H9 (cell line): ENCODE measurements at regions not wholly inside any gene's neighbourhood (a gene's known extent, or its start where the extent isn't known, plus 50 kb on each side); places are given as distances from the start of the nearest gene placed in this dataset.

Experiments
- DNase-seq: peaks from one replicate; pipeline ENCODE4 v3.0.0-alpha.2; 2017
- H2AFZ ChIP-seq: one replicate; pipeline ENCODE4 v1.6.1; 2013; ENCODE audit warnings: mild to moderate bottlenecking, low read length, control low read depth, moderate library complexity
- H2AK5ac ChIP-seq: 2 replicates; pipeline ENCODE4 v1.6.1; 2013; ENCODE audit warnings: low read length, control low read depth, mixed read lengths; ENCODE audit not compliant: insufficient read length
- H2BK120ac ChIP-seq: one replicate; pipeline ENCODE4 v1.6.1; 2013; ENCODE audit warnings: low read depth, mild to moderate bottlenecking, low read length, control low read depth, inconsistent platforms; ENCODE audit not compliant: poor library complexity, severe bottlenecking
- H2BK12ac ChIP-seq: 2 replicates; pipeline ENCODE4 v1.6.1; 2013; ENCODE audit warnings: low read length, control low read depth, mixed read lengths, low read depth; ENCODE audit not compliant: insufficient read length
- H2BK15ac ChIP-seq: 2 replicates; pipeline ENCODE4 v1.6.1; 2013; ENCODE audit warnings: low read depth, low read length, control low read depth
- H2BK20ac ChIP-seq: one replicate; pipeline ENCODE4 v1.6.1; 2013; ENCODE audit warnings: low read depth, mild to moderate bottlenecking, low read length, control low read depth, inconsistent platforms; ENCODE audit not compliant: poor library complexity, severe bottlenecking
- H2BK5ac ChIP-seq: 2 replicates; pipeline ENCODE4 v1.6.1; 2013; ENCODE audit warnings: low read length, control low read depth, mixed read lengths; ENCODE audit not compliant: insufficient read length
- H3K14ac ChIP-seq: 2 replicates; pipeline ENCODE4 v1.6.1; 2013; ENCODE audit warnings: low read length, control low read depth; ENCODE audit not compliant: insufficient read depth
- H3K18ac ChIP-seq: 2 replicates; pipeline ENCODE4 v1.6.1; 2013; ENCODE audit warnings: low read depth, mild to moderate bottlenecking, mixed read lengths, low read length, control low read depth; ENCODE audit not compliant: insufficient read length
- H3K23ac ChIP-seq: 2 replicates; pipeline ENCODE4 v1.6.1; 2013; ENCODE audit warnings: low read length, control low read depth, mixed read lengths, low read depth; ENCODE audit not compliant: insufficient read length
- H3K23me2 ChIP-seq: 2 replicates; pipeline ENCODE4 v1.6.1; 2013; ENCODE audit warnings: low read depth, mild to moderate bottlenecking, mixed read lengths, low read length, control low read depth; ENCODE audit not compliant: insufficient read length, poor library complexity, severe bottlenecking
- H3K27ac ChIP-seq: 2 replicates; pipeline ENCODE4 v1.5.1; 2013; ENCODE audit warnings: low read length, control low read depth, mixed read lengths, low read depth; ENCODE audit not compliant: insufficient read length
- H3K27me3 ChIP-seq: 2 replicates; pipeline ENCODE4 v1.6.1; 2013; ENCODE audit warnings: low read length, control low read depth, inconsistent platforms; ENCODE audit not compliant: insufficient read depth
- H3K4ac ChIP-seq: 2 replicates; pipeline ENCODE4 v1.6.1; 2013; ENCODE audit warnings: low read depth, mild to moderate bottlenecking, control low read depth, inconsistent platforms, low read length, moderate library complexity
- H3K4me1 ChIP-seq: 2 replicates; pipeline ENCODE4 v1.6.1; 2013; ENCODE audit warnings: low read length, control low read depth, inconsistent platforms; ENCODE audit not compliant: insufficient read depth
- H3K4me2 ChIP-seq: 2 replicates; pipeline ENCODE4 v1.6.1; 2013; ENCODE audit warnings: low read length, control low read depth, mixed read lengths; ENCODE audit not compliant: insufficient read length, insufficient read depth
- H3K56ac ChIP-seq: 2 replicates; pipeline ENCODE4 v1.6.1; 2013; ENCODE audit warnings: low read depth, mild to moderate bottlenecking, mixed read lengths, low read length, control low read depth; ENCODE audit not compliant: insufficient read length
- H3K79me1 ChIP-seq: 2 replicates; pipeline ENCODE4 v1.6.1; 2013; ENCODE audit warnings: low read depth, mild to moderate bottlenecking, moderate library complexity, low read length, control low read depth, inconsistent platforms; ENCODE audit not compliant: insufficient read depth, poor library complexity, severe bottlenecking
- H3K79me2 ChIP-seq: 2 replicates; pipeline ENCODE4 v1.6.1; 2013; ENCODE audit warnings: low read length, control low read depth, inconsistent platforms; ENCODE audit not compliant: insufficient read depth
- H3K9ac ChIP-seq: 2 replicates; pipeline ENCODE4 v1.6.1; 2013; ENCODE audit warnings: low read length, control low read depth, mixed read lengths; ENCODE audit not compliant: insufficient read length; ENCODE audit errors: extremely low read depth
- H3K9me3 ChIP-seq: one replicate; pipeline ENCODE4 v1.6.1; 2013; ENCODE audit warnings: low read depth, low read length, inconsistent platforms; ENCODE audit not compliant: control insufficient read depth
- H3T11ph ChIP-seq: one replicate; pipeline ENCODE4 v1.6.1; 2013; ENCODE audit warnings: mild to moderate bottlenecking, low read length, control low read depth, inconsistent platforms
- H4K20me1 ChIP-seq: one replicate; pipeline ENCODE4 v1.6.1; 2013; ENCODE audit not compliant: control insufficient read depth, insufficient read length, insufficient read depth
- H4K5ac ChIP-seq: 2 replicates; pipeline ENCODE4 v1.6.1; 2013; ENCODE audit warnings: low read depth, mild to moderate bottlenecking, mixed read lengths, low read length, control low read depth; ENCODE audit not compliant: insufficient read length
- H4K8ac ChIP-seq: replicated peaks from 2 replicates; pipeline ENCODE4 v1.6.1; 2013; ENCODE audit warnings: low read length, control low read depth, mixed read lengths, low read depth; ENCODE audit not compliant: insufficient read length
- H4K91ac ChIP-seq: 2 replicates; pipeline ENCODE4 v1.6.1; 2013; ENCODE audit warnings: low read depth, mild to moderate bottlenecking, moderate library complexity, mixed read lengths, low read length, control low read depth; ENCODE audit not compliant: insufficient read length
- H3K27ac Mint-ChIP-seq, 3 experiments: 2 replicates in 2 of 3; 3 replicates in 1 of 3; pipeline ENCODE4 v1.8.0; 2020 to 2021; ENCODE audit warnings: mixed read lengths in 3 of 3, mild to moderate bottlenecking in 1 of 3, moderate library complexity in 1 of 3
- H3K27me3 Mint-ChIP-seq: 2 replicates; pipeline ENCODE4 v1.8.0; 2021; ENCODE audit warnings: low read depth, mild to moderate bottlenecking, moderate library complexity, mixed read lengths
- H3K36me3 Mint-ChIP-seq, 3 experiments: 2 replicates in 2 of 3; 3 replicates in 1 of 3; pipeline ENCODE4 v1.8.0; 2020 to 2021; ENCODE audit warnings: low read depth in 3 of 3, mixed read lengths in 3 of 3; ENCODE audit not compliant: insufficient read depth in 1 of 3
- H3K4me1 Mint-ChIP-seq, 2 experiments: 2 replicates each; pipeline ENCODE4 v1.8.0; 2020; ENCODE audit warnings: mixed read lengths in 2 of 2
- H3K4me3 Mint-ChIP-seq, 2 experiments: 2 replicates in 1 of 2; 3 replicates in 1 of 2; pipeline ENCODE4 v1.8.0; 2020 to 2021; ENCODE audit warnings: mild to moderate bottlenecking in 2 of 2, mixed read lengths in 2 of 2, moderate library complexity in 1 of 2
- H3K9me3 Mint-ChIP-seq, 2 experiments: 2 replicates in 1 of 2; 3 replicates in 1 of 2; pipeline ENCODE4 v1.8.0; 2020; ENCODE audit warnings: mild to moderate bottlenecking in 2 of 2, mixed read lengths in 2 of 2, moderate library complexity in 1 of 2
- WGBS: extraction: QIAGEN DNeasy Blood & Tissue Kit; methylation state at CpG from one replicate; pipeline ENCODE4 v1.1.7; 2013; ENCODE audit warnings: missing lambda C conversion rate, low lambda C conversion rate, mixed read lengths; ENCODE audit not compliant: insufficient read length; ENCODE audit errors: extremely low coverage; 5-methylcytosine and 5-hydroxymethylcytosine counted together
- TF ChIP-seq, protein P1 (sequence below): fragments of 200-600 bp; sonication (generic); conservative IDR thresholded peaks from 3 replicates; pipeline ENCODE4 v1.8.0; 2021; ENCODE audit warnings: antibody characterized with exemption, mild to moderate bottlenecking

DNA sequence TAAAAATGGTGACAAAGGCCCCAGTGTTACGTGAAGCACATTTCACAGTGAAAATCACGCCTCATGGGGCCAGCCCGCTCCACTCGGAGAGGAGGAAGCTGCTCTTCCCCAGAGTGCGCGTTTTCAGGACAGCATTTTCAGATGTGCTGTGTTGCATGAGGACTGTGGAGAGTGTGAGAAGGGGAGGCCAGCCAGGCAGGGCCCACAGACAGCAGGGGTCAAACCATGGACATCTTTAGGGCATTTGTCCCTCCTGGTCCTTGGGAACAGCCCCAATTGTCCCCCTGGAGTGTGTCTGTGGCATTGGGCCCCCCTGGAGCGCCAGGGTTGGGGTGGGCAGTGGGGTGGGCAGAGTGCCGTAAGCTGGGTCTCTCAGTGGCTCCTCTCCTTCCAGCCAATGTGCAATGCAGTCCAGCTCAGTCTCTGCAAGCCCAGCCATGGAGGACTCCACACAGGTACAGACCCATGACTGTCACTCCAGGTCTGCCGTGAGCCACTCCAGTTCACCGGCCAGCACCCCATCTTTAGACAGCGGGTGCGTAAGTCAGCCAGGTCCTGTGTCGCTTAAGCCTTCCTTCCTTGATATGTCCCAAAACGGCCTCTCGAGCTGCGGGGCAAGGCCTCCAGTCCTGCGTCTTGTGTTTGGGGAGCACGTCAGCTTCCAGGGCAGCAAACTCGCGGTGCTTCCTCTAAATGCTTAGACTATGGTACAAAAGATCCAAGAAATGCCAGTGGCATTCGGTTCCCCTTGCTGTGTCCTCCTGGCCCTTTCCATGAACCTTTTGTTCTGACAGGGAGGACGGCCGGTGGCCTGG lies 159.3 kb upstream of the AFDN start:
- H2BK5ac ChIP-seq, result no peak overlapping the region
- no peaks in the 10 kb centered on the region for H3K79me1 ChIP-seq
- no peak overlapping the region for H2BK120ac ChIP-seq
- no peak overlapping the region for H2AFZ ChIP-seq
- H3T11ph ChIP-seq, result no peak overlapping the region
- no peaks in the 10 kb centered on the region for H3K79me2 ChIP-seq
- Mint-ChIP-seq H3K4me3 (no peak overlapping the region), H3K9me3 (peaks cover 12 to 13% of the 10 kb centered on the region in 2 experiments), H3K27ac (peak overlapping the region in 1 of 3 experiments; percentile 44; a peak in 1 of 7 replicates), H3K36me3 (peaks cover 12 to 13% (median 12%) of the 10 kb centered on the region in 3 experiments), H3K27me3 (peaks cover 1% of the 10 kb centered on the region; the same call in 1 of the 2 replicates), H3K4me1 (peaks cover 8 to 19% of the 10 kb centered on the region in 2 experiments)
- H3K9ac ChIP-seq, result no peak overlapping the region
- no peak overlapping the region for H3K23ac ChIP-seq
- H4K5ac ChIP-seq, result no peak overlapping the region
- no peak overlapping the region for H4K91ac ChIP-seq
- TF ChIP-seq, protein P1, sequence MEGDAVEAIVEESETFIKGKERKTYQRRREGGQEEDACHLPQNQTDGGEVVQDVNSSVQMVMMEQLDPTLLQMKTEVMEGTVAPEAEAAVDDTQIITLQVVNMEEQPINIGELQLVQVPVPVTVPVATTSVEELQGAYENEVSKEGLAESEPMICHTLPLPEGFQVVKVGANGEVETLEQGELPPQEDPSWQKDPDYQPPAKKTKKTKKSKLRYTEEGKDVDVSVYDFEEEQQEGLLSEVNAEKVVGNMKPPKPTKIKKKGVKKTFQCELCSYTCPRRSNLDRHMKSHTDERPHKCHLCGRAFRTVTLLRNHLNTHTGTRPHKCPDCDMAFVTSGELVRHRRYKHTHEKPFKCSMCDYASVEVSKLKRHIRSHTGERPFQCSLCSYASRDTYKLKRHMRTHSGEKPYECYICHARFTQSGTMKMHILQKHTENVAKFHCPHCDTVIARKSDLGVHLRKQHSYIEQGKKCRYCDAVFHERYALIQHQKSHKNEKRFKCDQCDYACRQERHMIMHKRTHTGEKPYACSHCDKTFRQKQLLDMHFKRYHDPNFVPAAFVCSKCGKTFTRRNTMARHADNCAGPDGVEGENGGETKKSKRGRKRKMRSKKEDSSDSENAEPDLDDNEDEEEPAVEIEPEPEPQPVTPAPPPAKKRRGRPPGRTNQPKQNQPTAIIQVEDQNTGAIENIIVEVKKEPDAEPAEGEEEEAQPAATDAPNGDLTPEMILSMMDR, result no peak
- WGBS, result no CpG with 5 or more reads among the region's 23 CpGs
- H4K8ac ChIP-seq, result no peak overlapping the region
- H3K27me3 ChIP-seq, result no peaks in the 10 kb centered on the region
- H3K18ac ChIP-seq, result no peak overlapping the region
- no peaks in the 10 kb centered on the region for H3K4me1 ChIP-seq
- H3K4ac ChIP-seq, result no peak overlapping the region
- no peak for DNase-seq
- no peaks in the 10 kb centered on the region for H4K20me1 ChIP-seq
- H2BK20ac ChIP-seq, result no peak overlapping the region
- no peak overlapping the region for H2BK15ac ChIP-seq
- no peak overlapping the region for H2BK12ac ChIP-seq
- H3K56ac ChIP-seq, result no peak overlapping the region
- no peak overlapping the region for H3K27ac ChIP-seq
- H3K14ac ChIP-seq, result no peak overlapping the region
- no peaks in the 10 kb centered on the region for H3K23me2 ChIP-seq
- H3K4me2 ChIP-seq, result no peak overlapping the region
- no peaks in the 10 kb centered on the region for H3K9me3 ChIP-seq
- no peak overlapping the region for H2AK5ac ChIP-seq
